ENCODE measurements at regions not wholly inside any gene's neighbourhood (a gene's known extent, or its start where the extent isn't known, plus 50 kb on each side); places are given as distances from the start of the nearest gene placed in this dataset.

- no peak for TF ChIP-seq CTCF (conservative IDR thresholded peaks at IDR 0.05 in 1 of 2, IDR thresholded peaks at IDR 0.05 in 1 of 2; ENCODE audit: extremely low read depth in 1 of 2, insufficient read depth in 1 of 2, low read depth in 1 of 2, low read length in 2 of 2)
- TF ChIP-seq EZH2 (IDR thresholded peaks at IDR 0.05; ENCODE audit: borderline replicate concordance, low read length): no peak
Measured at GRCh38 chr16:9316008-9316407, 224.6 kb downstream of the HAPSTR1 start.
